ENCODE measurements at regions not wholly inside any gene's neighbourhood (a gene's known extent, or its start where the extent isn't known, plus 50 kb on each side); places are given as distances from the start of the nearest gene placed in this dataset.

- H3K4me3 ChIP-seq (ENCODE audit: low read depth, low read length), result no peak overlapping the region
- TF ChIP-seq, protein P1, sequence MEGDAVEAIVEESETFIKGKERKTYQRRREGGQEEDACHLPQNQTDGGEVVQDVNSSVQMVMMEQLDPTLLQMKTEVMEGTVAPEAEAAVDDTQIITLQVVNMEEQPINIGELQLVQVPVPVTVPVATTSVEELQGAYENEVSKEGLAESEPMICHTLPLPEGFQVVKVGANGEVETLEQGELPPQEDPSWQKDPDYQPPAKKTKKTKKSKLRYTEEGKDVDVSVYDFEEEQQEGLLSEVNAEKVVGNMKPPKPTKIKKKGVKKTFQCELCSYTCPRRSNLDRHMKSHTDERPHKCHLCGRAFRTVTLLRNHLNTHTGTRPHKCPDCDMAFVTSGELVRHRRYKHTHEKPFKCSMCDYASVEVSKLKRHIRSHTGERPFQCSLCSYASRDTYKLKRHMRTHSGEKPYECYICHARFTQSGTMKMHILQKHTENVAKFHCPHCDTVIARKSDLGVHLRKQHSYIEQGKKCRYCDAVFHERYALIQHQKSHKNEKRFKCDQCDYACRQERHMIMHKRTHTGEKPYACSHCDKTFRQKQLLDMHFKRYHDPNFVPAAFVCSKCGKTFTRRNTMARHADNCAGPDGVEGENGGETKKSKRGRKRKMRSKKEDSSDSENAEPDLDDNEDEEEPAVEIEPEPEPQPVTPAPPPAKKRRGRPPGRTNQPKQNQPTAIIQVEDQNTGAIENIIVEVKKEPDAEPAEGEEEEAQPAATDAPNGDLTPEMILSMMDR (IDR thresholded peaks at IDR 0.05; ENCODE audit: low read depth, low read length), result no peak
Observed at GRCh38 chr13:79716191-79716590, 235.2 kb downstream of the NDFIP2 start.

DNA sequence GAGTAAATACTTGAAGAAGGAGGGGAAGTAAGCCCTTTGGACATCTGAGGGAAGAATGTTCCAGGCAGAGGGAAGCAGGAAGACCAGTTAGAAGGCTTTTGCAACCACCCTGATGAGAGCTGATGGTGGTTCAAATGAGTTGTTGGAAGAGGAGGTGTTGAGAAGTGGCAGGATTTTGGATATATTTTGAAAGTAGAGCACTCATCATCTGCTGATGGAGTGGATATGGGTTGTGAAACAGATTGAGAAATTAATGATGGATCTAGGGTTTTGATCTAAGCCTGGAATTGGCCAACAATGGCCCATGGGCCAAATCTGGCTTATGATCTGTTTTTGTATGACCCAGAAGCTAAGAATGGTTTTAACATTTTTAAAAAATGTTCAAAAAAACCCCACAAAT, 230.7 kb downstream of the NDFIP2 start:
- no peak overlapping the region for H3K4me3 ChIP-seq (ENCODE audit: low read depth, low read length)
- TF ChIP-seq, protein P1 (IDR thresholded peaks at IDR 0.05; ENCODE audit: low read depth, low read length), result no peak

DNA sequence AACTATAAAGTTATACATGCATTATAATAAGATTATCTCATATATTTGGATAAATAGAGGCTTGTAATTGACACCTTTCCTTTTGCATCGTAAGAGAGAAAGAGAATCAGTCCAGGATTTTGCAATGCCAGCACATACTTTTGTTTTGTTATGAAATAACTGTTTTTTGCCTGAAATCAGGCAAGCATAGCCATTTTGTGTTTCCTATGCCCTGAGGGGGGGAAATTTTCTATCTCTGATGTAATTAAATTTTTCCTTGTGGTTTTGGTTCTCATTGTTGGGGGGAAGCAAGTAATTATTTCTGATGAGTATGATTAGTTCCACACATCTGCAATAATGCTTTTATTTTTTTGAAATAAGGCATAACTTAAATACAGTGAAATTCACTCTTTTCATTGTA, 229.4 kb downstream of the NDFIP2 start:
- TF ChIP-seq, protein P1 (IDR thresholded peaks at IDR 0.05; ENCODE audit: low read depth, low read length), result no peak
- H3K4me3 ChIP-seq (ENCODE audit: low read depth, low read length), result no peak overlapping the region

DNA sequence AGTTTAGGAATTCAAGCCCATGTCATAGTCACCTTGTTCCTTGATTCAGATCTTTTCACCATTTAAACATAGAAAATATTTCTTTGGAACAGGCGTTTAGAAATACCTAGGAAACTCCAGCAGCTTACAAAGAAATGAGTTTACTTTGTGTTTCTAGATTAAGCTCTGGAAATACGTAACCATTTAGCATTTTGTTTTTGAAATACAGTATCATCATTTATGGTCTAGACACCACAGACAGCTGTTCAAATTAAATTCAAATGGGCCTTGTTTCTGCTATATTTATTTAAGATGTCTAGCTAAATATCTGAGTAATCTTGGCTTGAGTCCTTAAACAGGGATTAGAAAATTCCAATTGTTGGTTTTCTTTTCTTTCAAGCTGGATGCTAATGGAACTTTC, 228.5 kb downstream of the NDFIP2 start:
- TF ChIP-seq, protein P1 (IDR thresholded peaks at IDR 0.05; ENCODE audit: low read depth, low read length), result no peak
- H3K4me3 ChIP-seq (ENCODE audit: low read depth, low read length), result no peak overlapping the region

GRCh38 chr13:79703772-79704171, 222.8 kb downstream of the NDFIP2 start:
- no peak overlapping the region for H3K4me3 ChIP-seq (ENCODE audit: low read depth, low read length)
- TF ChIP-seq, protein P1 (IDR thresholded peaks at IDR 0.05; ENCODE audit: low read depth, low read length), result no peak

DNA sequence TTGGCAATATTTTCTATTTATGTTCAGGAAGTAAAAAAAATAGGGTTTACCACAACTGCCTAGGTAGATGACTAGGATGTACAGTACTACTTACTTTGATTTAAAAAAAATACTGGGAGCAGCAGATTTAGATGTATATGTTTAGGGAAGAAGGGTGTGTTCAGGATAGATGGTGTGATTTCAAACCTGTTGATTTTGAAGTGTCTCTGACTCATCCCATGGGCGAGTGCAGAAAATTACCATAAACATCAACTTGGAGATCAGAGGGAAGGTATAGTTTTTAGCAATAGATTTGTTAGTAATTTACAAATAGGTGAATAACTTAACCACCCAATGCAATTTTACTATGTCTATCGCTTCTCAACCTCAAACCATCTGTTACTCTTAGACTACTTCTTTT, 214.8 kb downstream of the NDFIP2 start:
- H3K4me3 ChIP-seq (ENCODE audit: low read depth, low read length), result no peak overlapping the region
- TF ChIP-seq, protein P1 (IDR thresholded peaks at IDR 0.05; ENCODE audit: low read depth, low read length), result no peak

GRCh38 chr13:79692846-79693245, 211.9 kb downstream of the NDFIP2 start:
- H3K4me3 ChIP-seq (ENCODE audit: low read depth, low read length), result no peak overlapping the region
- TF ChIP-seq, protein P1 (IDR thresholded peaks at IDR 0.05; ENCODE audit: low read depth, low read length), result no peak

Measured in WI38 (cell line).